H1 (cell line): ENCODE measurements at regions not wholly inside any gene's neighbourhood (a gene's known extent, or its start where the extent isn't known, plus 50 kb on each side); places are given as distances from the start of the nearest gene placed in this dataset.

Experiments
- CTCF ChIA-PET: fragments of 300-600 bp; sonication (Branson Sonifier 250); formaldehyde crosslinking; loops from one replicate; lab custom pipeline; 2021; ENCODE audit not compliant: partially characterized antibody; lab: Charles Lee
- POLR2A ChIA-PET: fragments of 300-600 bp; sonication (Branson Sonifier 250); formaldehyde crosslinking; loops from one replicate; lab custom pipeline; 2021; ENCODE audit warnings: inconsistent platforms; ENCODE audit not compliant: partially characterized antibody; lab: Charles Lee
- DNase-seq, 2 experiments: peaks; one replicate each; pipeline versions ENCODE4 v3.0.0 to v3.0.0-alpha.2; 2010 to 2022; ENCODE audit warnings: low spot score in 2 of 2, low read depth in 1 of 2, mixed read lengths in 1 of 2
- FAIRE-seq: peaks from 2 replicates; lab custom pipeline; 2011; peaks lifted over from hg19 to GRCh38; lab: Jason Lieb, UNC
- H2AFZ ChIP-seq: 2 replicates; pipeline ENCODE4 v1.8.1; 2012; ENCODE audit warnings: low read length, inconsistent platforms
- H2AK5ac ChIP-seq: 2 replicates; pipeline ENCODE4 v1.6.1; 2013; ENCODE audit warnings: low read depth, low read length
- H2BK120ac ChIP-seq: replicated peaks from 2 replicates; pipeline ENCODE3; 2013; ENCODE audit warnings: low read depth, low read length, inconsistent platforms
- H2BK12ac ChIP-seq: 2 replicates; pipeline ENCODE4 v1.6.1; 2013; ENCODE audit warnings: low read depth, low read length
- H2BK15ac ChIP-seq: 2 replicates; pipeline ENCODE4 v1.6.1; 2013; ENCODE audit warnings: low read length
- H2BK20ac ChIP-seq: 2 replicates; pipeline ENCODE4 v1.6.1; 2013; ENCODE audit warnings: low read length
- H2BK5ac ChIP-seq: 2 replicates; pipeline ENCODE4 v1.6.1; 2013; ENCODE audit warnings: low read depth, low read length
- H3K14ac ChIP-seq: 2 replicates; pipeline ENCODE4 v1.6.1; 2013; ENCODE audit warnings: inconsistent platforms; ENCODE audit not compliant: insufficient read length
- H3K18ac ChIP-seq: 2 replicates; pipeline ENCODE4 v1.6.1; 2013; ENCODE audit warnings: low read length; ENCODE audit errors: extremely low read depth
- H3K23ac ChIP-seq: 2 replicates; pipeline ENCODE4 v1.6.1; 2013; ENCODE audit warnings: inconsistent platforms; ENCODE audit not compliant: insufficient read length
- H3K23me2 ChIP-seq: 2 replicates; pipeline ENCODE4 v1.6.1; 2013; ENCODE audit warnings: low read depth, low read length
- H3K27ac ChIP-seq: 2 replicates; pipeline ENCODE4 v1.6.1; 2011; ENCODE audit warnings: low read depth, low read length, inconsistent platforms
- H3K27me3 ChIP-seq, 4 experiments: replicated peaks in 1 of 4; 1 replicate in 1 of 4; 2 replicates in 3 of 4; pipeline versions ENCODE4 v1.6.1 to v1.8.1; 2011 to 2013; ENCODE audit warnings: low read length in 3 of 4, mild to moderate bottlenecking in 3 of 4, inconsistent platforms in 2 of 4, mixed read lengths in 2 of 4, moderate library complexity in 1 of 4; ENCODE audit not compliant: control insufficient read depth in 3 of 4, insufficient read depth in 3 of 4; ENCODE audit errors: extremely low read depth in 1 of 4
- H3K36me3 ChIP-seq, 4 experiments: 2 replicates each; pipeline versions ENCODE4 v1.6.1 to v1.8.1; 2011 to 2013; ENCODE audit warnings: mild to moderate bottlenecking in 4 of 4, low read length in 3 of 4, moderate library complexity in 2 of 4, control low read depth in 1 of 4, inconsistent platforms in 1 of 4; ENCODE audit not compliant: insufficient read depth in 4 of 4, control insufficient read depth in 2 of 4
- H3K4ac ChIP-seq: replicated peaks from 2 replicates; pipeline ENCODE3; 2013; ENCODE audit warnings: low read length, low read depth, mixed read lengths, inconsistent platforms; ENCODE audit not compliant: insufficient read length
- H3K4me1 ChIP-seq, 4 experiments: replicated peaks in 1 of 4; 1 replicate in 1 of 4; 2 replicates in 3 of 4; pipeline versions ENCODE4 v1.6.1 to v1.8.1; 2011 to 2013; ENCODE audit warnings: low read length in 3 of 4, inconsistent platforms in 2 of 4, mixed read lengths in 1 of 4; ENCODE audit not compliant: insufficient read depth in 4 of 4, control insufficient read depth in 3 of 4
- H3K4me2 ChIP-seq, 2 experiments: 2 replicates each; pipeline versions ENCODE4 v1.6.1 to v1.8.1; 2011 to 2013; ENCODE audit warnings: low read depth in 2 of 2, low read length in 2 of 2, control low read depth in 1 of 2, inconsistent platforms in 1 of 2, mild to moderate bottlenecking in 1 of 2; ENCODE audit not compliant: insufficient read depth in 1 of 2
- H3K4me3 ChIP-seq, 4 experiments: fragments of 200-600, 300-600 bp in 1 of 4; sonication (generic), shearing (Covaris generic), sonication (Bioruptor Twin) in 1 of 4; 2 replicates each; pipeline versions ENCODE4 v1.5.1 to v1.8.1; 2011 to 2016; ENCODE audit warnings: low read length in 4 of 4, low read depth in 3 of 4, control low read depth in 2 of 4, inconsistent platforms in 2 of 4, mild to moderate bottlenecking in 2 of 4, mixed read lengths in 1 of 4, moderate library complexity in 1 of 4; ENCODE audit not compliant: insufficient read depth in 2 of 4; ENCODE audit errors: extremely low read depth in 1 of 4
- H3K56ac ChIP-seq: replicated peaks from 2 replicates; pipeline ENCODE3; 2013; ENCODE audit warnings: low read depth, mild to moderate bottlenecking, mixed read lengths, low read length, inconsistent platforms; ENCODE audit not compliant: insufficient read length
- H3K79me1 ChIP-seq: 2 replicates; pipeline ENCODE4 v1.6.1; 2013; ENCODE audit warnings: low read depth, low read length, control low read depth
- H3K79me2 ChIP-seq, 2 experiments: 2 replicates each; pipeline versions ENCODE4 v1.6.1 to v1.8.1; 2012 to 2013; ENCODE audit warnings: low read length in 2 of 2, mild to moderate bottlenecking in 2 of 2, inconsistent platforms in 1 of 2; ENCODE audit not compliant: insufficient read depth in 2 of 2, control insufficient read depth in 1 of 2
- H3K9ac ChIP-seq, 4 experiments: replicated peaks in 1 of 4; 1 replicate in 1 of 4; 2 replicates in 3 of 4; pipeline versions ENCODE4 v1.6.1 to v1.8.1; 2011 to 2013; ENCODE audit warnings: low read depth in 3 of 4, low read length in 3 of 4, control low read depth in 2 of 4, mild to moderate bottlenecking in 2 of 4, moderate library complexity in 2 of 4, inconsistent platforms in 1 of 4; ENCODE audit errors: extremely low read depth in 1 of 4
- H3K9me3 ChIP-seq, 2 experiments: 2 replicates each; pipeline versions ENCODE4 v1.6.1 to v1.8.1; 2012 to 2013; ENCODE audit warnings: mild to moderate bottlenecking in 2 of 2, moderate library complexity in 2 of 2, control low read depth in 1 of 2, inconsistent platforms in 1 of 2, low read depth in 1 of 2, low read length in 1 of 2, mixed read lengths in 1 of 2; ENCODE audit not compliant: insufficient read depth in 2 of 2
- H4K20me1 ChIP-seq, 2 experiments: replicated peaks in 1 of 2; 2 replicates each; pipeline versions ENCODE3 to v1.8.1; 2011 to 2013; ENCODE audit warnings: inconsistent platforms in 2 of 2, low read length in 2 of 2, mild to moderate bottlenecking in 1 of 2; ENCODE audit not compliant: insufficient read depth in 2 of 2, control insufficient read depth in 1 of 2
- H4K5ac ChIP-seq: 2 replicates; pipeline ENCODE4 v1.6.1; 2013; ENCODE audit warnings: low read length, low read depth, mixed read lengths, inconsistent platforms; ENCODE audit not compliant: insufficient read length
- H4K8ac ChIP-seq: 2 replicates; pipeline ENCODE4 v1.8.0; 2013; ENCODE audit warnings: mild to moderate bottlenecking, moderate library complexity, low read length, inconsistent platforms; ENCODE audit not compliant: insufficient read depth; ENCODE audit errors: extremely low read depth
- H4K91ac ChIP-seq: replicated peaks from 2 replicates; pipeline ENCODE3; 2013; ENCODE audit warnings: low read length, mixed read lengths, inconsistent platforms; ENCODE audit not compliant: insufficient read length
- BACH1 ChIP-seq: IDR thresholded peaks from 2 replicates; pipeline ENCODE4 v1.6.1; 2012; ENCODE audit warnings: low read length, improper control_type of control experiment
- CBX5 ChIP-seq: fragments of 300-800, 300-1000 bp; sonication (generic); IDR thresholded peaks from 2 replicates; pipeline ENCODE4 v1.7.1; 2016; ENCODE audit warnings: antibody characterized with exemption, low read length, low read depth
- HDAC2 ChIP-seq, 2 experiments: fragments of 300-600 bp in 1 of 2; sonication (generic) in 1 of 2; IDR thresholded peaks; 2 replicates each; pipeline ENCODE4 v1.6.1; 2011 to 2012; ENCODE audit warnings: low read depth in 2 of 2, low read length in 2 of 2, mild to moderate bottlenecking in 2 of 2, moderate library complexity in 2 of 2, borderline replicate concordance in 1 of 2, inconsistent platforms in 1 of 2
- KDM4A ChIP-seq: IDR thresholded peaks from one replicate; pipeline ENCODE4 v1.7.1; 2012; ENCODE audit warnings: low read depth, mild to moderate bottlenecking, moderate library complexity, low read length, inconsistent platforms; ENCODE audit not compliant: severe bottlenecking
- MAFK ChIP-seq: IDR thresholded peaks from 2 replicates; pipeline ENCODE4 v1.6.1; 2012; ENCODE audit warnings: low read depth, mild to moderate bottlenecking, improper control_type of control experiment, low read length
- POU5F1 ChIP-seq: IDR thresholded peaks from 2 replicates; pipeline ENCODE4 v1.6.1; 2011; ENCODE audit warnings: low read depth, mild to moderate bottlenecking, low read length, moderate library complexity
- RBBP5 ChIP-seq: IDR thresholded peaks from 2 replicates; pipeline ENCODE4 v1.7.1; 2012; ENCODE audit warnings: low read depth, mild to moderate bottlenecking, inconsistent platforms, low read length, moderate library complexity, borderline replicate concordance
- SIX5 ChIP-seq: IDR thresholded peaks from 2 replicates; pipeline ENCODE4 v1.6.1; 2011; ENCODE audit warnings: mild to moderate bottlenecking, low read depth, low read length
- SP1 ChIP-seq: IDR thresholded peaks from 2 replicates; pipeline ENCODE4 v1.6.1; 2011; ENCODE audit warnings: low read depth, low read length
- SUZ12 ChIP-seq: fragments of 200-600 bp; sonication (generic); IDR thresholded peaks from 2 replicates; pipeline ENCODE4 v1.6.1; 2012; ENCODE audit warnings: mild to moderate bottlenecking, inconsistent platforms, low read length, moderate library complexity, mixed read lengths
- TAF7 ChIP-seq: optimal IDR thresholded peaks from 2 replicates; pipeline ENCODE3; 2011; ENCODE audit warnings: low read depth, mild to moderate bottlenecking, inconsistent platforms, low read length, moderate library complexity, borderline replicate concordance
- TCF12 ChIP-seq: IDR thresholded peaks from 2 replicates; pipeline ENCODE4 v1.6.1; 2011; ENCODE audit warnings: low read depth, mild to moderate bottlenecking, low read length
- USF2 ChIP-seq: IDR thresholded peaks from 2 replicates; pipeline ENCODE4 v1.6.1; 2011; ENCODE audit warnings: low read length, improper control_type of control experiment
- YY1 ChIP-seq: IDR thresholded peaks from 2 replicates; pipeline ENCODE4 v1.6.1; 2011; ENCODE audit warnings: low read depth, mild to moderate bottlenecking, low read length
- ZNF274 ChIP-seq: IDR thresholded peaks from 2 replicates; pipeline ENCODE4 v1.7.0; 2012; ENCODE audit warnings: low read length, borderline replicate concordance; ENCODE audit errors: extremely low read depth
- WGBS, 2 experiments: shearing (Covaris generic) in 1 of 2; methylation state at CpG; one replicate each; pipeline versions ENCODE4 v1.1.6 to v1.1.7; 2013 to 2015; ENCODE audit warnings: low lambda C conversion rate in 2 of 2, mixed read lengths in 2 of 2, inconsistent platforms in 1 of 2, low coverage in 1 of 2, missing lambda C conversion rate in 1 of 2; ENCODE audit not compliant: insufficient replicate concordance in 2 of 2, insufficient coverage in 1 of 2, insufficient read length in 1 of 2; ENCODE audit errors: extremely low coverage in 1 of 2, missing lambda C conversion rate in 1 of 2; 5-methylcytosine and 5-hydroxymethylcytosine counted together

GRCh38 chr1:217180443-217180842, 450.4 kb downstream of the GPATCH2 start:
- Histone ChIP-seq H4K8ac (no peak overlapping the region), H2BK15ac (no peak overlapping the region), H3K23me2 (no peaks in the 10 kb centered on the region), H4K20me1 (no peaks in the 10 kb centered on the region), H4K5ac (no peak overlapping the region), H2BK5ac (no peak overlapping the region), H3K4me3 (no peak overlapping the region), H3K14ac (no peak overlapping the region), H3K9me3 (no peaks in the 10 kb centered on the region), H3K4me2 (no peak overlapping the region), H3K27ac (no peak overlapping the region), H4K91ac (no peak overlapping the region), H2BK20ac (no peak overlapping the region), H3K79me2 (no peaks in the 10 kb centered on the region), H3K36me3 (no peaks in the 10 kb centered on the region), H3K56ac (no peak overlapping the region), H3K9ac (no peak overlapping the region), H3K4ac (no peak overlapping the region), H3K4me1 (no peaks in the 10 kb centered on the region), H3K18ac (no peak overlapping the region), H3K23ac (no peak overlapping the region), H2AK5ac (no peak overlapping the region), H3K27me3 (no peaks in the 10 kb centered on the region), H3K79me1 (no peaks in the 10 kb centered on the region), H2BK120ac (no peak overlapping the region), H2BK12ac (no peak overlapping the region), H2AFZ (no peak overlapping the region)
- DNase-seq (no peak), FAIRE-seq (no peak)
- POLR2A ChIA-PET, result no interaction called here
- CTCF ChIA-PET, result no interaction called here
- 92% methylated on average over 4 of the region's 4 CpGs; no CpG with 5 or more reads in 1 of the 2 experiments for WGBS, 2 experiments
- TF ChIP-seq RBBP5 (no peak), ZNF274 (no peak), CBX5 (no peak), POU5F1 (no peak), SIX5 (no peak), BACH1 (no peak), USF2 (no peak), YY1 (no peak), HDAC2 (IDR thresholded peaks at IDR 0.05; ENCODE audit: borderline replicate concordance in 1 of 2, low read depth in 2 of 2, low read length in 2 of 2) (no peak), TCF12 (no peak), TAF7 (no peak), SUZ12 (no peak), KDM4A (no peak), SP1 (no peak), MAFK (no peak)
